Eye (tissue), 1 donor: ENCODE measurements at regions not wholly inside any gene's neighbourhood (a gene's known extent, or its start where the extent isn't known, plus 50 kb on each side); places are given as distances from the start of the nearest gene placed in this dataset.

ENCODE experiments used
- DNase-seq: peaks from one replicate; pipeline ENCODE4 v3.0.0-alpha.2; 2015

GRCh38 chr20:48433178-48433577 is 394.6 kb downstream of the PREX1 start:
- no peak for DNase-seq

GRCh38 chr20:48432494-48432832 is 395.3 kb downstream of the PREX1 start:
- no peak for DNase-seq

GRCh38 chr20:48431653-48432493 is 395.9 kb downstream of the PREX1 start:
- no peak for DNase-seq

- no peak for DNase-seq
Measured at GRCh38 chr20:48426630-48427029, 401.2 kb downstream of the PREX1 start.

GRCh38 chr20:48425817-48426612 is 401.8 kb downstream of the PREX1 start:
- DNase-seq: no peak

GRCh38 chr20:48425321-48425720 is 402.5 kb downstream of the PREX1 start:
- DNase-seq: peak; percentile 61

GRCh38 chr20:48422242-48422960 is 405.4 kb downstream of the PREX1 start:
- DNase-seq: no peak

- no peak for DNase-seq
Measured at GRCh38 chr20:48421547-48421946, 406.3 kb downstream of the PREX1 start.

GRCh38 chr20:48420176-48420575 is 407.6 kb downstream of the PREX1 start:
- no peak for DNase-seq

- DNase-seq: no peak
Measured at GRCh38 chr20:48419173-48419572, 408.6 kb downstream of the PREX1 start.

GRCh38 chr20:48416002-48416401 is 411.8 kb downstream of the PREX1 start:
- no peak for DNase-seq

GRCh38 chr20:48414786-48415185 is 413.0 kb downstream of the PREX1 start:
- DNase-seq: no peak

- no peak for DNase-seq
Measured at GRCh38 chr20:48411919-48412522, 415.8 kb downstream of the PREX1 start.

GRCh38 chr20:48411245-48411644 is 416.6 kb downstream of the PREX1 start:
- no peak for DNase-seq

GRCh38 chr20:48409055-48409615 is 418.7 kb downstream of the PREX1 start:
- no peak for DNase-seq

GRCh38 chr20:48407710-48408109 is 420.1 kb downstream of the PREX1 start:
- peak; percentile 28 for DNase-seq

- DNase-seq: peak; percentile 70
Measured at GRCh38 chr20:48406912-48407340, 420.9 kb downstream of the PREX1 start.

GRCh38 chr20:48406498-48406897 is 421.3 kb downstream of the PREX1 start:
- peak; percentile 73 for DNase-seq

- peak; percentile 33 for DNase-seq
Measured at GRCh38 chr20:48405909-48406308, 421.9 kb downstream of the PREX1 start.

- DNase-seq: no peak
Measured at GRCh38 chr20:48404598-48404997, 423.2 kb downstream of the PREX1 start.

GRCh38 chr20:48403167-48403761 is 424.5 kb downstream of the PREX1 start:
- no peak for DNase-seq

GRCh38 chr20:48401359-48401758 is 426.4 kb downstream of the PREX1 start:
- DNase-seq: no peak
